DOHH2 (cell line): ENCODE measurements at regions not wholly inside any gene's neighbourhood (a gene's known extent, or its start where the extent isn't known, plus 50 kb on each side); places are given as distances from the start of the nearest gene placed in this dataset.

Experiments
- CTCF ChIP-seq: fragments of 200-600 bp; sonication (generic); IDR thresholded peaks from one replicate; pipeline ENCODE4 v1.5.1; 2014; ENCODE audit warnings: antibody characterized with exemption, mild to moderate bottlenecking, low read depth, low read length; ENCODE audit not compliant: poor library complexity, severe bottlenecking
- EZH2phosphoT487 ChIP-seq: fragments of 200-600 bp; sonication (generic); IDR thresholded peaks from 2 replicates; pipeline ENCODE4 v1.6.1; 2017; ENCODE audit warnings: borderline replicate concordance, mild to moderate bottlenecking, antibody characterized with exemption, low read length, moderate library complexity, mixed read lengths

GRCh38 chr16:51984395-51984794 lies 562.5 kb downstream of the TOX3 start:
- no peak for TF ChIP-seq CTCF
- no peak for TF ChIP-seq EZH2phosphoT487
